ENCODE measurements at regions not wholly inside any gene's neighbourhood (a gene's known extent, or its start where the extent isn't known, plus 50 kb on each side); places are given as distances from the start of the nearest gene placed in this dataset.

- TF ChIP-seq CTCF (IDR thresholded peaks at IDR 0.05), result no peak
- H3K9me3 Mint-ChIP-seq, result no peaks in the 10 kb centered on the region
- no peak overlapping the region for H3K27ac Mint-ChIP-seq
- Histone ChIP-seq H3K36me3 (ENCODE audit: insufficient read depth, low read length) (no peaks in the 10 kb centered on the region), H3K9me3 (ENCODE audit: control insufficient read depth in 1 of 2, insufficient read depth in 1 of 2, low read length in 2 of 2) (peaks cover 0 to 2% of the 10 kb centered on the region in 2 experiments), H3K27ac (ENCODE audit: low read depth in 1 of 2, low read length in 2 of 2) (no peak overlapping the region), H3K27me3 (ENCODE audit: control insufficient read depth in 1 of 2, insufficient read depth in 2 of 2, low read length in 2 of 2) (no peaks in the 10 kb centered on the region), H3K4me1 (ENCODE audit: insufficient read depth, low read length) (no peaks in the 10 kb centered on the region), H3K4me3 (ENCODE audit: low read length) (no peak overlapping the region)
- ATAC-seq (ENCODE audit: poor library complexity) (no peak), DNase-seq (no peak)
- CTCF ChIA-PET, result no interaction called here
- no peaks in the 10 kb centered on the region for H3K27me3 Mint-ChIP-seq
- H3K36me3 Mint-ChIP-seq (ENCODE audit: low read depth), result no peaks in the 10 kb centered on the region
- no peaks in the 10 kb centered on the region for H3K4me1 Mint-ChIP-seq (ENCODE audit: low read depth)
- POLR2A ChIA-PET, result no interaction called here
- intact Hi-C loops (cut with DNase I, micrococcal nuclease), result no loop called here
- H3K4me3 Mint-ChIP-seq, result no peak overlapping the region
These were observed 106.0 kb upstream of the CSNK1A1L start for GRCh38 chr13:37211487-37211886.

GRCh38 chr13:37209621-37210580 lies 104.4 kb upstream of the CSNK1A1L start:
- H3K4me1 ChIP-seq (ENCODE audit: insufficient read depth, low read length), result no peaks in the 10 kb centered on the region
- no peaks in the 10 kb centered on the region for H3K27me3 ChIP-seq (ENCODE audit: control insufficient read depth in 1 of 2, insufficient read depth in 2 of 2, low read length in 2 of 2)
- no peaks in the 10 kb centered on the region for H3K36me3 ChIP-seq (ENCODE audit: insufficient read depth, low read length)
- peaks cover 0 to 4% of the 10 kb centered on the region in 2 experiments for H3K9me3 ChIP-seq (ENCODE audit: control insufficient read depth in 1 of 2, insufficient read depth in 1 of 2, low read length in 2 of 2)
- no peak overlapping the region for H3K4me3 Mint-ChIP-seq
- no peak for ATAC-seq (ENCODE audit: poor library complexity)
- no peak overlapping the region for H3K4me3 ChIP-seq (ENCODE audit: low read length)
- H3K27ac Mint-ChIP-seq, result no peak overlapping the region
- ChIA-PET CTCF (no interaction called here), POLR2A (no interaction called here)
- no peaks in the 10 kb centered on the region for H3K27me3 Mint-ChIP-seq
- DNase-seq, result no peak
- no peaks in the 10 kb centered on the region for H3K9me3 Mint-ChIP-seq
- TF ChIP-seq CTCF (IDR thresholded peaks at IDR 0.05), result no peak
- no peaks in the 10 kb centered on the region for H3K4me1 Mint-ChIP-seq (ENCODE audit: low read depth)
- no peaks in the 10 kb centered on the region for H3K36me3 Mint-ChIP-seq (ENCODE audit: low read depth)
- intact Hi-C loops (cut with DNase I, micrococcal nuclease), result no loop called here
- no peak overlapping the region for H3K27ac ChIP-seq (ENCODE audit: low read depth in 1 of 2, low read length in 2 of 2)

GRCh38 chr13:37207691-37208451 lies 102.4 kb upstream of the CSNK1A1L start:
- POLR2A ChIA-PET, result no interaction called here
- CTCF ChIA-PET, result no interaction called here
- no peaks in the 10 kb centered on the region for H3K27me3 Mint-ChIP-seq

More at GRCh38 chr13:37207691-37208451, 102.4 kb upstream of the CSNK1A1L start:
- H3K4me3 Mint-ChIP-seq, result no peak overlapping the region
- Histone ChIP-seq H3K27ac (ENCODE audit: low read depth in 1 of 2, low read length in 2 of 2) (no peak overlapping the region), H3K36me3 (ENCODE audit: insufficient read depth, low read length) (no peaks in the 10 kb centered on the region), H3K9me3 (ENCODE audit: control insufficient read depth in 1 of 2, insufficient read depth in 1 of 2, low read length in 2 of 2) (peaks cover 0 to 4% of the 10 kb centered on the region in 2 experiments), H3K4me1 (ENCODE audit: insufficient read depth, low read length) (no peaks in the 10 kb centered on the region), H3K4me3 (ENCODE audit: low read length) (no peak overlapping the region), H3K27me3 (ENCODE audit: control insufficient read depth in 1 of 2, insufficient read depth in 2 of 2, low read length in 2 of 2) (no peaks in the 10 kb centered on the region)
- no peak for ATAC-seq (ENCODE audit: poor library complexity)
- no peaks in the 10 kb centered on the region for H3K4me1 Mint-ChIP-seq (ENCODE audit: low read depth)
- no peak for TF ChIP-seq CTCF (IDR thresholded peaks at IDR 0.05)
- no peak for DNase-seq
- no peak overlapping the region for H3K27ac Mint-ChIP-seq
- intact Hi-C loops (cut with DNase I, micrococcal nuclease), result no loop called here
- no peaks in the 10 kb centered on the region for H3K36me3 Mint-ChIP-seq (ENCODE audit: low read depth)
- H3K9me3 Mint-ChIP-seq, result no peaks in the 10 kb centered on the region
